Liver (tissue), 3 donors: ENCODE measurements at regions not wholly inside any gene's neighbourhood (a gene's known extent, or its start where the extent isn't known, plus 50 kb on each side); places are given as distances from the start of the nearest gene placed in this dataset.

Experiments used
- FOXA2 ChIP-seq: IDR thresholded peaks from 2 replicates; pipeline ENCODE4 v1.6.1; 2016; ENCODE audit warnings: antibody characterized with exemption
- MAX ChIP-seq: IDR thresholded peaks from 2 replicates; pipeline ENCODE4 v1.6.1; 2016; ENCODE audit warnings: antibody characterized with exemption
- TF ChIP-seq, protein P1 (sequence below): fragments of 150-350 bp; IDR thresholded peaks from 2 replicates; pipeline ENCODE4 v1.5.1; 2017; ENCODE audit warnings: improper control_type of control experiment, low read depth, low read length; ENCODE audit not compliant: missing input control
- TF ChIP-seq, protein P2 (sequence below): IDR thresholded peaks from 2 replicates; pipeline ENCODE4 v1.6.1; 2016; ENCODE audit warnings: antibody characterized with exemption
- donor health status: healthy.
- donor health status: healthy.

DNA sequence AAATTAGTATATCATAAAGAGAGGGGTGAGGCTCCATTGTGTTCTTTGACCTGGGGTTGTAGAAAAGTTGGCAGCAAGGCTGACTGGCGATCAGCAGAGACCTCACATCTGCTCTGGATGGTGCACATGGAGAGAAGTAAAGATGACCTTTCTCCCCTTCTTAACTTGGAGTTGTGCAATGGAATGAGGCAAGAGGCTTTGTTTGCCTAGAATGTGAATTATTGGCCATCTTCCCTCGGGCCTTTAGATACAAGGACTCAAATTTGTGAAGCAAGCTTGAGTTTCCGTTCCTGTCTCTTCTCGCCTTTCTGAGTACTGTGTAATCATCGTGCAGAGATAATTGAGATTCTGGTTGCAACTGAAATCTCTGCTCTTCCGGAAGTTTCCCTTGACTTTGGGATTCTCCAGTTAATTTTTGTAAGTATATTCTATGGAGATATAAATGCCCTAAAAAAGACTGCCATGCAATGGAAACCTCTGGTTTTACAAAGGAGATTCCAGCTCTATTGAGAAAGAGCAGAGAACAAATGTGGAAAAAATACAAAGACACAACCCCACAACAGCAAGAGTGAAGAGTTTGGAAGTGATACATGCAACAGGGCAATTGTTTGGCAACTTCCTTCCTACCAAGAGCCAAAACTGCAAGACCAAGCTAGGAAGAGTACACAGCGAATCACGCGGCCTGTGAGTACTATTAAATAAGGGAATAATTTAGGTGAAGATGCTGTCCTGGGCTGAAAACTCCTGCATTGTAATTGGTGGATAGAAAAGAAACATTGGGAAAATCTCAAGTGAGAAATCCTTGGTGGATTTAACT lies 542.3 kb upstream of the NRP1 start:
- TF ChIP-seq, protein P1, sequence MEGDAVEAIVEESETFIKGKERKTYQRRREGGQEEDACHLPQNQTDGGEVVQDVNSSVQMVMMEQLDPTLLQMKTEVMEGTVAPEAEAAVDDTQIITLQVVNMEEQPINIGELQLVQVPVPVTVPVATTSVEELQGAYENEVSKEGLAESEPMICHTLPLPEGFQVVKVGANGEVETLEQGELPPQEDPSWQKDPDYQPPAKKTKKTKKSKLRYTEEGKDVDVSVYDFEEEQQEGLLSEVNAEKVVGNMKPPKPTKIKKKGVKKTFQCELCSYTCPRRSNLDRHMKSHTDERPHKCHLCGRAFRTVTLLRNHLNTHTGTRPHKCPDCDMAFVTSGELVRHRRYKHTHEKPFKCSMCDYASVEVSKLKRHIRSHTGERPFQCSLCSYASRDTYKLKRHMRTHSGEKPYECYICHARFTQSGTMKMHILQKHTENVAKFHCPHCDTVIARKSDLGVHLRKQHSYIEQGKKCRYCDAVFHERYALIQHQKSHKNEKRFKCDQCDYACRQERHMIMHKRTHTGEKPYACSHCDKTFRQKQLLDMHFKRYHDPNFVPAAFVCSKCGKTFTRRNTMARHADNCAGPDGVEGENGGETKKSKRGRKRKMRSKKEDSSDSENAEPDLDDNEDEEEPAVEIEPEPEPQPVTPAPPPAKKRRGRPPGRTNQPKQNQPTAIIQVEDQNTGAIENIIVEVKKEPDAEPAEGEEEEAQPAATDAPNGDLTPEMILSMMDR, result no peak
- TF ChIP-seq MAX, result peak; percentile 79
- TF ChIP-seq, protein P2, sequence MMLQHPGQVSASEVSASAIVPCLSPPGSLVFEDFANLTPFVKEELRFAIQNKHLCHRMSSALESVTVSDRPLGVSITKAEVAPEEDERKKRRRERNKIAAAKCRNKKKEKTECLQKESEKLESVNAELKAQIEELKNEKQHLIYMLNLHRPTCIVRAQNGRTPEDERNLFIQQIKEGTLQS, result peak; percentile 92
- peak; percentile 79 for TF ChIP-seq FOXA2
